ENCODE measurements at regions not wholly inside any gene's neighbourhood (a gene's known extent, or its start where the extent isn't known, plus 50 kb on each side); places are given as distances from the start of the nearest gene placed in this dataset.
A peak's percentile ranks its signal among the peaks of the same experiment; 100 is the strongest.
"Not testable (repeated sequence)": the region's sequence is repeated elsewhere in the genome, so short reads cannot be mapped to it uniquely, and the experiment has no call there.

GRCh38 chr10:21385996-21386585 is 139.4 kb downstream of the SKIDA1 start:
- no peak overlapping the region for H3K27ac ChIP-seq (ENCODE audit: low read depth in 1 of 3, low read length in 2 of 3)
- H3K4me3 ChIP-seq (ENCODE audit: low read depth in 1 of 3, low read length in 3 of 3), result no peak overlapping the region
- no peaks in the 10 kb centered on the region for H3K4me1 ChIP-seq (ENCODE audit: control insufficient read depth in 3 of 3, insufficient read depth in 2 of 3, low read depth in 1 of 3, low read length in 2 of 3)
- WGBS, 3 donors, result 79 to 83% (median 80%) methylated on average over 5 of the region's 5 CpGs
- H3K27me3 ChIP-seq (ENCODE audit: control insufficient read depth in 3 of 3, insufficient read depth in 3 of 3, low read length in 3 of 3), result no peaks in the 10 kb centered on the region
- FAIRE-seq (no peak), DNase-seq (no peak)
- H3K36me3 ChIP-seq (ENCODE audit: control insufficient read depth in 3 of 3, insufficient read depth in 2 of 3, low read depth in 1 of 3, low read length in 3 of 3), result no peaks in the 10 kb centered on the region
- H3K9me3 ChIP-seq (ENCODE audit: control insufficient read depth in 2 of 2, insufficient read depth in 1 of 2, low read depth in 1 of 2, low read length in 1 of 2), result no peaks in the 10 kb centered on the region

- Histone ChIP-seq H3K27ac (ENCODE audit: low read depth in 1 of 3, low read length in 2 of 3) (no peak overlapping the region), H3K9me3 (ENCODE audit: control insufficient read depth in 2 of 2, insufficient read depth in 1 of 2, low read depth in 1 of 2, low read length in 1 of 2) (no peaks in the 10 kb centered on the region), H3K4me1 (ENCODE audit: control insufficient read depth in 3 of 3, insufficient read depth in 2 of 3, low read depth in 1 of 3, low read length in 2 of 3) (no peaks in the 10 kb centered on the region), H3K36me3 (ENCODE audit: control insufficient read depth in 3 of 3, insufficient read depth in 2 of 3, low read depth in 1 of 3, low read length in 3 of 3) (no peaks in the 10 kb centered on the region), H3K4me3 (ENCODE audit: low read depth in 1 of 3, low read length in 3 of 3) (no peak overlapping the region), H3K27me3 (ENCODE audit: control insufficient read depth in 3 of 3, insufficient read depth in 3 of 3, low read length in 3 of 3) (no peaks in the 10 kb centered on the region)
- DNase-seq, result no peak
- WGBS, 3 donors, result 67 to 81% (median 71%) methylated on average over 1 of the region's 1 CpG
- no peak for FAIRE-seq
Observed at GRCh38 chr10:21385536-21385935, 139.9 kb downstream of the SKIDA1 start.

- no peak for FAIRE-seq
- WGBS, 3 donors, result 55 to 75% (median 55%) methylated on average over 3 of the region's 3 CpGs
- no peak overlapping the region for H3K27ac ChIP-seq (ENCODE audit: low read depth in 1 of 3, low read length in 2 of 3)
Observed at GRCh38 chr10:21379143-21379542, 146.3 kb downstream of the SKIDA1 start.

GRCh38 chr10:21375274-21375673 is 150.2 kb downstream of the SKIDA1 start:
- H3K27ac ChIP-seq (ENCODE audit: low read depth in 1 of 3, low read length in 2 of 3); H3K9me3 ChIP-seq (ENCODE audit: control insufficient read depth in 2 of 2, insufficient read depth in 1 of 2, low read depth in 1 of 2, low read length in 1 of 2); H3K36me3 ChIP-seq (ENCODE audit: control insufficient read depth in 3 of 3, insufficient read depth in 2 of 3, low read depth in 1 of 3, low read length in 3 of 3); H3K4me1 ChIP-seq (ENCODE audit: control insufficient read depth in 3 of 3, insufficient read depth in 2 of 3, low read depth in 1 of 3, low read length in 2 of 3); H3K4me3 ChIP-seq (ENCODE audit: low read depth in 1 of 3, low read length in 3 of 3); DNase-seq; FAIRE-seq; H3K27me3 ChIP-seq (ENCODE audit: control insufficient read depth in 3 of 3, insufficient read depth in 3 of 3, low read length in 3 of 3): not testable (repeated sequence)
- 78 to 92% (median 83%) methylated on average over 2 of the region's 2 CpGs for WGBS, 3 donors

More at GRCh38 chr10:21379143-21379542, 146.3 kb downstream of the SKIDA1 start:
- Histone ChIP-seq H3K27me3 (ENCODE audit: control insufficient read depth in 3 of 3, insufficient read depth in 3 of 3, low read length in 3 of 3) (no peaks in the 10 kb centered on the region), H3K9me3 (ENCODE audit: control insufficient read depth in 2 of 2, insufficient read depth in 1 of 2, low read depth in 1 of 2, low read length in 1 of 2) (no peaks in the 10 kb centered on the region), H3K4me1 (ENCODE audit: control insufficient read depth in 3 of 3, insufficient read depth in 2 of 3, low read depth in 1 of 3, low read length in 2 of 3) (no peaks in the 10 kb centered on the region), H3K4me3 (ENCODE audit: low read depth in 1 of 3, low read length in 3 of 3) (no peak overlapping the region), H3K36me3 (ENCODE audit: control insufficient read depth in 3 of 3, insufficient read depth in 2 of 3, low read depth in 1 of 3, low read length in 3 of 3) (no peaks in the 10 kb centered on the region)
- DNase-seq, result no peak

- H3K4me1 ChIP-seq (ENCODE audit: control insufficient read depth in 3 of 3, insufficient read depth in 2 of 3, low read depth in 1 of 3, low read length in 2 of 3); FAIRE-seq; H3K27ac ChIP-seq (ENCODE audit: low read depth in 1 of 3, low read length in 2 of 3); H3K36me3 ChIP-seq (ENCODE audit: control insufficient read depth in 3 of 3, insufficient read depth in 2 of 3, low read depth in 1 of 3, low read length in 3 of 3); H3K9me3 ChIP-seq (ENCODE audit: control insufficient read depth in 2 of 2, insufficient read depth in 1 of 2, low read depth in 1 of 2, low read length in 1 of 2); DNase-seq; H3K4me3 ChIP-seq (ENCODE audit: low read depth in 1 of 3, low read length in 3 of 3); H3K27me3 ChIP-seq (ENCODE audit: control insufficient read depth in 3 of 3, insufficient read depth in 3 of 3, low read length in 3 of 3): not testable (repeated sequence)
- 64 to 84% (median 67%) methylated on average over 3 of the region's 3 CpGs for WGBS, 3 donors
Observed at GRCh38 chr10:21373881-21374280, 151.6 kb downstream of the SKIDA1 start.

- no peaks in the 10 kb centered on the region for H3K36me3 ChIP-seq (ENCODE audit: control insufficient read depth in 3 of 3, insufficient read depth in 2 of 3, low read depth in 1 of 3, low read length in 3 of 3)
- H3K4me3 ChIP-seq (ENCODE audit: low read depth in 1 of 3, low read length in 3 of 3), result no peak overlapping the region
- WGBS, 3 donors, result 15 to 33% (median 21%) methylated on average over 4 of the region's 4 CpGs
- peak; percentile 48 to 80 for DNase-seq
- H3K27me3 ChIP-seq (ENCODE audit: control insufficient read depth in 3 of 3, insufficient read depth in 3 of 3, low read length in 3 of 3), result no peaks in the 10 kb centered on the region
- H3K9me3 ChIP-seq (ENCODE audit: control insufficient read depth in 2 of 2, insufficient read depth in 1 of 2, low read depth in 1 of 2, low read length in 1 of 2), result no peaks in the 10 kb centered on the region
- H3K4me1 ChIP-seq (ENCODE audit: control insufficient read depth in 3 of 3, insufficient read depth in 2 of 3, low read depth in 1 of 3, low read length in 2 of 3), result no peaks in the 10 kb centered on the region
- no peak overlapping the region for H3K27ac ChIP-seq (ENCODE audit: low read depth in 1 of 3, low read length in 2 of 3)
- FAIRE-seq, result no peak
Observed at GRCh38 chr10:21372651-21373410, 152.7 kb downstream of the SKIDA1 start.

DNA sequence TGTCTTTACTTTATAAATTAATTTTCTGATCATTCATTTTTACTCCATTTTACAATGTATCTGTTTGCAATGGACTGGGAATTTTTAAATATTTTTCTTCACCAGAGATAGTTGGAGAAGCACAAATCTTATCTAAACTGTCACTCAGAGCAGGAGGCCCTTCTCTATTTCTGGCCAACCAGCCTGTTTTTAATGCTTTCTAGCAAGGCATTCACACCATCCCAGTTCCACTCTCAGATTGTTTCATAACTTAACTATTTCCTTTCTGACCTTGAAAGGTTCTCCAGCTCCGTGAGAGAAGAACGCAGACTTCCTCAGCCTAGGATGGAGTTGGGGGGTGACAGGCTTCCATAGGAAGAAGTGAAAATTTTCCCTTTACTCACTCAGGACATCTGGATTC is 155.8 kb downstream of the SKIDA1 start:
- no peak for DNase-seq
- Histone ChIP-seq H3K9me3 (ENCODE audit: control insufficient read depth in 2 of 2, insufficient read depth in 1 of 2, low read depth in 1 of 2, low read length in 1 of 2) (no peaks in the 10 kb centered on the region), H3K4me3 (ENCODE audit: low read depth in 1 of 3, low read length in 3 of 3) (no peak overlapping the region), H3K36me3 (ENCODE audit: control insufficient read depth in 3 of 3, insufficient read depth in 2 of 3, low read depth in 1 of 3, low read length in 3 of 3) (no peaks in the 10 kb centered on the region), H3K27me3 (ENCODE audit: control insufficient read depth in 3 of 3, insufficient read depth in 3 of 3, low read length in 3 of 3) (no peaks in the 10 kb centered on the region), H3K27ac (ENCODE audit: low read depth in 1 of 3, low read length in 2 of 3) (no peak overlapping the region), H3K4me1 (ENCODE audit: control insufficient read depth in 3 of 3, insufficient read depth in 2 of 3, low read depth in 1 of 3, low read length in 2 of 3) (peaks cover 0 to 3% (median 0%) of the 10 kb centered on the region in 3 donors)
- WGBS, 3 donors, result 54 to 80% (median 77%) methylated on average over 2 of the region's 2 CpGs
- FAIRE-seq, result no peak

- no peak overlapping the region for H3K27ac ChIP-seq (ENCODE audit: low read depth in 1 of 3, low read length in 2 of 3)
- WGBS, 3 donors, result 77 to 85% (median 84%) methylated on average over 8 to 9 of the region's 9 CpGs
- DNase-seq (no peak), FAIRE-seq (no peak)
- H3K36me3 ChIP-seq (ENCODE audit: control insufficient read depth in 3 of 3, insufficient read depth in 2 of 3, low read depth in 1 of 3, low read length in 3 of 3), result no peaks in the 10 kb centered on the region
- no peaks in the 10 kb centered on the region for H3K9me3 ChIP-seq (ENCODE audit: control insufficient read depth in 2 of 2, insufficient read depth in 1 of 2, low read depth in 1 of 2, low read length in 1 of 2)
- no peak overlapping the region for H3K4me3 ChIP-seq (ENCODE audit: low read depth in 1 of 3, low read length in 3 of 3)
- H3K27me3 ChIP-seq (ENCODE audit: control insufficient read depth in 3 of 3, insufficient read depth in 3 of 3, low read length in 3 of 3), result no peaks in the 10 kb centered on the region
- peaks cover 0 to 8% (median 3%) of the 10 kb centered on the region in 3 donors for H3K4me1 ChIP-seq (ENCODE audit: control insufficient read depth in 3 of 3, insufficient read depth in 2 of 3, low read depth in 1 of 3, low read length in 2 of 3)
Observed at GRCh38 chr10:21368728-21369425, 156.6 kb downstream of the SKIDA1 start.

Data from small intestine (tissue), 7 donors.